HEK293 (cell line): ENCODE measurements at regions not wholly inside any gene's neighbourhood (a gene's known extent, or its start where the extent isn't known, plus 50 kb on each side); places are given as distances from the start of the nearest gene placed in this dataset.

Source experiments
- CTCF ChIA-PET: fragments of 350-600 bp; formaldehyde crosslinking; extraction: SDS; loops from one replicate; lab custom pipeline; 2021; ENCODE audit warnings: antibody characterized with exemption; lab: Yijun Ruan, JAX
- POLR2A ChIA-PET: fragments of 300-600 bp; formaldehyde crosslinking; extraction: SDS; loops from one replicate; lab custom pipeline; 2020; ENCODE audit warnings: antibody characterized with exemption, inconsistent platforms; lab: Yijun Ruan, JAX
- H3K27ac ChIP-seq: fragments of 200-500 bp; sonication (Bioruptor generic); 2 replicates; pipeline ENCODE4 v1.5.1; 2014; ENCODE audit warnings: low read depth, low read length, control low read depth, inconsistent platforms; ENCODE audit errors: extremely low read depth
- H3K36me3 ChIP-seq, 2 experiments: fragments of 200-500 bp in 1 of 2; sonication (Bioruptor generic) in 1 of 2; 1 replicate in 1 of 2; 2 replicates in 1 of 2; pipeline ENCODE4 v1.5.1; 2014 to 2017; ENCODE audit warnings: inconsistent platforms in 2 of 2, low read length in 2 of 2; ENCODE audit not compliant: control insufficient read depth in 2 of 2, insufficient read depth in 1 of 2
- H3K4me1 ChIP-seq: fragments of 200-500 bp; sonication (Bioruptor generic); 2 replicates; pipeline ENCODE4 v1.5.1; 2014; ENCODE audit warnings: mild to moderate bottlenecking, low read length, inconsistent platforms; ENCODE audit not compliant: control insufficient read depth, insufficient read depth
- H3K4me3 ChIP-seq: 2 replicates; pipeline ENCODE4 v1.5.1; 2011; ENCODE audit warnings: low read depth, mild to moderate bottlenecking, control low read depth, low read length, moderate library complexity
- H3K9me3 ChIP-seq: fragments of 200-500 bp; sonication (Bioruptor generic); 2 replicates; pipeline ENCODE4 v1.5.1; 2014; ENCODE audit warnings: low read depth, low read length, inconsistent platforms; ENCODE audit not compliant: control insufficient read depth, insufficient read depth
- GLIS2 ChIP-seq: fragments of 450-650 bp; formaldehyde crosslinking; IDR thresholded peaks from 2 replicates; pipeline ENCODE4 v1.5.1; 2016; ENCODE audit warnings: missing biosample characterization, missing genetic modification characterization
- HOXC10 ChIP-seq: sonication (generic); formaldehyde crosslinking; IDR thresholded peaks from 2 replicates; pipeline ENCODE4 v1.8.1; 2023; ENCODE audit warnings: mild to moderate bottlenecking, missing genetic modification reagents
- SP2 ChIP-seq: fragments of 450-650 bp; formaldehyde crosslinking; IDR thresholded peaks from 2 replicates; pipeline ENCODE4 v1.5.1; 2016; ENCODE audit warnings: missing biosample characterization, missing genetic modification characterization
- SP3 ChIP-seq: fragments of 450-650 bp; formaldehyde crosslinking; IDR thresholded peaks from 2 replicates; pipeline ENCODE4 v1.5.1; 2016; ENCODE audit warnings: missing biosample characterization, missing genetic modification characterization
- TCF7L2 ChIP-seq: IDR thresholded peaks from 2 replicates; pipeline ENCODE4 v1.6.1; 2011; ENCODE audit warnings: low read depth, mild to moderate bottlenecking, inconsistent platforms, low read length, moderate library complexity, borderline replicate concordance
- YY2 ChIP-seq: fragments of 450-650 bp; formaldehyde crosslinking; IDR thresholded peaks from 2 replicates; pipeline ENCODE4 v1.5.1; 2016; ENCODE audit warnings: missing biosample characterization, missing genetic modification characterization
- ZFP41 ChIP-seq: fragments of 450-650 bp; formaldehyde crosslinking; IDR thresholded peaks from 2 replicates; pipeline ENCODE4 v1.5.1; 2016; ENCODE audit warnings: missing biosample characterization, missing genetic modification characterization, borderline replicate concordance
- ZFP69B ChIP-seq: fragments of 450-650 bp; formaldehyde crosslinking; IDR thresholded peaks from 2 replicates; pipeline ENCODE4 v1.5.1; 2016; ENCODE audit warnings: missing biosample characterization, missing genetic modification characterization
- ZNF23 ChIP-seq: fragments of 450-650 bp; formaldehyde crosslinking; IDR thresholded peaks from 2 replicates; pipeline ENCODE4 v1.5.1; 2016; ENCODE audit warnings: missing biosample characterization, missing genetic modification characterization, borderline replicate concordance
- ZNF416 ChIP-seq: fragments of 450-650 bp; formaldehyde crosslinking; IDR thresholded peaks from 2 replicates; pipeline ENCODE4 v1.5.1; 2016; ENCODE audit warnings: missing biosample characterization, missing genetic modification characterization
- ZNF548 ChIP-seq: fragments of 450-650 bp; formaldehyde crosslinking; IDR thresholded peaks from 2 replicates; pipeline ENCODE4 v1.5.1; 2016; ENCODE audit warnings: missing biosample characterization, missing genetic modification characterization
- ZNF677 ChIP-seq: fragments of 450-650 bp; IDR thresholded peaks from 2 replicates; pipeline ENCODE4 v1.5.0; 2018; ENCODE audit warnings: missing biosample characterization, mild to moderate bottlenecking, missing genetic modification characterization, moderate library complexity
- ZNF830 ChIP-seq: fragments of 450-650 bp; IDR thresholded peaks from 2 replicates; pipeline ENCODE4 v1.5.0; 2018; ENCODE audit warnings: missing biosample characterization, missing genetic modification characterization, low read depth, mild to moderate bottlenecking, moderate library complexity
- ZSCAN16 ChIP-seq: fragments of 450-650 bp; formaldehyde crosslinking; IDR thresholded peaks from 2 replicates; pipeline ENCODE4 v1.5.1; 2016; ENCODE audit warnings: missing biosample characterization, missing genetic modification characterization
- ZSCAN30 ChIP-seq: fragments of 450-650 bp; IDR thresholded peaks from 2 replicates; pipeline ENCODE4 v1.5.1; 2018; ENCODE audit warnings: missing biosample characterization, mild to moderate bottlenecking, missing genetic modification characterization, moderate library complexity
- TF ChIP-seq, protein P1 (sequence below): fragments of 450-650 bp; formaldehyde crosslinking; IDR thresholded peaks from 2 replicates; pipeline ENCODE4 v1.5.1; 2016; ENCODE audit warnings: missing biosample characterization, missing genetic modification characterization, low read depth
- TF ChIP-seq, protein P2 (sequence below): fragments of 450-650 bp; formaldehyde crosslinking; IDR thresholded peaks from 2 replicates; pipeline ENCODE4 v1.5.1; 2016; ENCODE audit warnings: missing biosample characterization, missing genetic modification characterization
- TF ChIP-seq, protein P3 (sequence below): fragments of 450-650 bp; formaldehyde crosslinking; IDR thresholded peaks from 2 replicates; pipeline ENCODE4 v1.5.1; 2016; ENCODE audit warnings: missing biosample characterization, missing genetic modification characterization
- TF ChIP-seq, protein P4 (sequence below): fragments of 450-650 bp; formaldehyde crosslinking; IDR thresholded peaks from 2 replicates; pipeline ENCODE4 v1.5.1; 2016; ENCODE audit warnings: missing biosample characterization, missing genetic modification characterization
- TF ChIP-seq, protein P5 (sequence below): fragments of 450-650 bp; formaldehyde crosslinking; IDR thresholded peaks from 2 replicates; pipeline ENCODE4 v1.5.1; 2016; ENCODE audit warnings: missing biosample characterization, missing genetic modification characterization
- TF ChIP-seq, protein P6 (sequence below): fragments of 450-650 bp; formaldehyde crosslinking; IDR thresholded peaks from 2 replicates; pipeline ENCODE4 v1.5.1; 2016; ENCODE audit warnings: missing biosample characterization, missing genetic modification characterization

DNA sequence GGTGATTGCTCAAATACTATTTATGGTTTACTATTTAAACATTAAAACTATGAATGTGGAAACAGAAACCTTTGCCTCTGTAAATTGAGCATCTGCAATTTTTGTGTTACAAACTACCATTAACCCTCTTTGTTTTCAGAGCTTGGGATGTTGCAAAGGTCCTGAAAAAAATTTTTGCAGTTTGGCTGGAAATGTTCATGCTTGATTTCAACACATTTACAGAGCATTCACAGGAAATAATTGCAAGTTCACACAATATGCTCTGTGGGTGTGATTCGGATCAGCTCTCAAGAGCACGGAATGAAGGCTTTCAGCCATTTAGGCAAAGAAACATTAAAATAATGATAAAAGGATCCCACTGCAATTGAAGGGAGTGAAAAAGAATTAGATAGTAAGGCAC, 232.9 kb downstream of the ATP23 start:
- no peak overlapping the region for H3K4me3 ChIP-seq
- no peak overlapping the region for H3K27ac ChIP-seq
- CTCF ChIA-PET: interaction anchor here (0.7 kb wide), 1 partner anchor 86 kb away, joined by 3 read pairs; no protein-coding TSS in a partner anchor
- no peaks in the 10 kb centered on the region for H3K4me1 ChIP-seq
- no peaks in the 10 kb centered on the region for H3K36me3 ChIP-seq
- no peaks in the 10 kb centered on the region for H3K9me3 ChIP-seq
- TF ChIP-seq ZSCAN16 (tag by site-specific recombination) (no peak), TCF7L2 (no peak), HOXC10 (CRISPR knock-in tag) (no peak), SP3 (no peak), ZSCAN30 (tag by site-specific recombination) (no peak), GLIS2 (tag by site-specific recombination) (no peak), YY2 (no peak), ZNF677 (no peak)
- TF ChIP-seq, protein P1, sequence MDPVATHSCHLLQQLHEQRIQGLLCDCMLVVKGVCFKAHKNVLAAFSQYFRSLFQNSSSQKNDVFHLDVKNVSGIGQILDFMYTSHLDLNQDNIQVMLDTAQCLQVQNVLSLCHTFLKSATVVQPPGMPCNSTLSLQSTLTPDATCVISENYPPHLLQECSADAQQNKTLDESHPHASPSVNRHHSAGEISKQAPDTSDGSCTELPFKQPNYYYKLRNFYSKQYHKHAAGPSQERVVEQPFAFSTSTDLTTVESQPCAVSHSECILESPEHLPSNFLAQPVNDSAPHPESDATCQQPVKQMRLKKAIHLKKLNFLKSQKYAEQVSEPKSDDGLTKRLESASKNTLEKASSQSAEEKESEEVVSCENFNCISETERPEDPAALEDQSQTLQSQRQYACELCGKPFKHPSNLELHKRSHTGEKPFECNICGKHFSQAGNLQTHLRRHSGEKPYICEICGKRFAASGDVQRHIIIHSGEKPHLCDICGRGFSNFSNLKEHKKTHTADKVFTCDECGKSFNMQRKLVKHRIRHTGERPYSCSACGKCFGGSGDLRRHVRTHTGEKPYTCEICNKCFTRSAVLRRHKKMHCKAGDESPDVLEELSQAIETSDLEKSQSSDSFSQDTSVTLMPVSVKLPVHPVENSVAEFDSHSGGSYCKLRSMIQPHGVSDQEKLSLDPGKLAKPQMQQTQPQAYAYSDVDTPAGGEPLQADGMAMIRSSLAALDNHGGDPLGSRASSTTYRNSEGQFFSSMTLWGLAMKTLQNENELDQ (tag by site-specific recombination): no peak
- TF ChIP-seq, protein P2, sequence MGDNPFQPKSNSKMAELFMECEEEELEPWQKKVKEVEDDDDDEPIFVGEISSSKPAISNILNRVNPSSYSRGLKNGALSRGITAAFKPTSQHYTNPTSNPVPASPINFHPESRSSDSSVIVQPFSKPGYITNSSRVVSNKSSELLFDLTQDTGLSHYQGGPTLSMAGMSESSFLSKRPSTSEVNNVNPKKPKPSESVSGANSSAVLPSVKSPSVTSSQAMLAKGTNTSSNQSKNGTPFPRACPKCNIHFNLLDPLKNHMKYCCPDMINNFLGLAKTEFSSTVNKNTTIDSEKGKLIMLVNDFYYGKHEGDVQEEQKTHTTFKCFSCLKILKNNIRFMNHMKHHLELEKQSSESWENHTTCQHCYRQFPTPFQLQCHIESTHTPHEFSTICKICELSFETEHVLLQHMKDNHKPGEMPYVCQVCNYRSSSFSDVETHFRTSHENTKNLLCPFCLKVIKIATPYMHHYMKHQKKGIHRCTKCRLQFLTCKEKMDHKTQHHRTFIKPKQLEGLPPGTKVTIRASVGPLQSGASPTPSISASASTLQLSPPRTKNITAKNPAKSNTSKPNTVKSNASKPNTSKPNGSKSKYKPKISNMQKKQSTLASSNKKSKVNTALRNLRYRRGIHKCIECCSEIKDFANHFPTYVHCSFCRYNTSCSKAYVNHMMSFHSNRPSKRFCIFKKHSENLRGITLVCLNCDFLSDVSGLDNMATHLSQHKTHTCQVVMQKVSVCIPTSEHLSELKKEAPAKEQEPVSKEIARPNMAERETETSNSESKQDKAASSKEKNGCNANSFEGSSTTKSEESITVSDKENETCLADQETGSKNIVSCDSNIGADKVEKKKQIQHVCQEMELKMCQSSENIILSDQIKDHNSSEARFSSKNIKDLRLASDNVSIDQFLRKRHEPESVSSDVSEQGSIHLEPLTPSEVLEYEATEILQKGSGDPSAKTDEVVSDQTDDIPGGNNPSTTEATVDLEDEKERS (tag by site-specific recombination): no peak
- TF ChIP-seq, protein P3, sequence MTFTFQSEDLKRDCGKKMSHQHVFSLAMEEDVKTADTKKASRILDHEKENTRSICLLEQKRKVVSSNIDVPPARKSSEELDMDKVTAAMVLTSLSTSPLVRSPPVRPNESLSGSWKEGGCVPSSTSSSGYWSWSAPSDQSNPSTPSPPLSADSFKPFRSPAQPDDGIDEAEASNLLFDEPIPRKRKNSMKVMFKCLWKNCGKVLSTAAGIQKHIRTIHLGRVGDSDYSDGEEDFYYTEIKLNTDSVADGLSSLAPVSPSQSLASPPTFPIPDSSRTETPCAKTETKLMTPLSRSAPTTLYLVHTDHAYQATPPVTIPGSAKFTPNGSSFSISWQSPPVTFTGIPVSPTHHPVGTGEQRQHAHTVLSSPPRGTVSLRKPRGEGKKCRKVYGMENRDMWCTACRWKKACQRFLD (tag by site-specific recombination): no peak
- TF ChIP-seq, all 188 proteins: peak for 0
- POLR2A ChIA-PET: no interaction called here

DNA sequence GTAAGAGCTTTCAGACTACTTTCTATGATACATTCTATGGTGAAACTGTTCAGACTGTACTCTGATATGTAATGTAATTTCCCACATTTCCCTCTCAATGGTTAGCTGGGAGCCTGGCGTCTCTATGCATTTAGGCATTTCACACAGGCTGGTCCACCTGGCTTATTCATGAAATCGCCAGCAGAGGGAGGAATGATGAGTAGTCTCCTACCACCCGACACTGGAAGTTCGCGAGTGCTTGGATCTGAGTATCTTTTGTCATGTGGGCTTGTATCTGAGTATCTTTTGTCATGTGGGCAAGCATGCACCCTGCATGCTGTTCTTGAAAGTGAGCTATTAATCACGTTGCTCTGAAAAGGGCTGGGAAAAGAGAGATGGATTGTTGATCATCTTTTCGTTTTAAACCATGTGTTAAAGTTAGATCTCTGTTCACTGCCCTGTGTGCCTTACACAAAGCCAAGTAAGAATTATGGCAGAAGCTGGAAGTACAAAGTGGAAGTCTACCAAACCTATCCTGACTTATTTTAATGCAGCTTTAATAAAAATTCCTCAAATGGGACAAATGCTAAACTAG, 235.0 kb downstream of the ATP23 start:
- no peak overlapping the region for H3K4me3 ChIP-seq
- no peak overlapping the region for H3K27ac ChIP-seq
- H3K36me3 ChIP-seq: no peaks in the 10 kb centered on the region
- TF ChIP-seq ZNF830: no peak
- TF ChIP-seq, protein P4, sequence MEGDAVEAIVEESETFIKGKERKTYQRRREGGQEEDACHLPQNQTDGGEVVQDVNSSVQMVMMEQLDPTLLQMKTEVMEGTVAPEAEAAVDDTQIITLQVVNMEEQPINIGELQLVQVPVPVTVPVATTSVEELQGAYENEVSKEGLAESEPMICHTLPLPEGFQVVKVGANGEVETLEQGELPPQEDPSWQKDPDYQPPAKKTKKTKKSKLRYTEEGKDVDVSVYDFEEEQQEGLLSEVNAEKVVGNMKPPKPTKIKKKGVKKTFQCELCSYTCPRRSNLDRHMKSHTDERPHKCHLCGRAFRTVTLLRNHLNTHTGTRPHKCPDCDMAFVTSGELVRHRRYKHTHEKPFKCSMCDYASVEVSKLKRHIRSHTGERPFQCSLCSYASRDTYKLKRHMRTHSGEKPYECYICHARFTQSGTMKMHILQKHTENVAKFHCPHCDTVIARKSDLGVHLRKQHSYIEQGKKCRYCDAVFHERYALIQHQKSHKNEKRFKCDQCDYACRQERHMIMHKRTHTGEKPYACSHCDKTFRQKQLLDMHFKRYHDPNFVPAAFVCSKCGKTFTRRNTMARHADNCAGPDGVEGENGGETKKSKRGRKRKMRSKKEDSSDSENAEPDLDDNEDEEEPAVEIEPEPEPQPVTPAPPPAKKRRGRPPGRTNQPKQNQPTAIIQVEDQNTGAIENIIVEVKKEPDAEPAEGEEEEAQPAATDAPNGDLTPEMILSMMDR: 0 out of 2 replicates have a peak, but pooled peaks have one; percentile 7
- H3K4me1 ChIP-seq: no peaks in the 10 kb centered on the region
- no peaks in the 10 kb centered on the region for H3K9me3 ChIP-seq
- ChIA-PET POLR2A (no interaction called here), CTCF (interaction anchor here (0.6 to 1.8 kb wide), 13 partner anchors 9 to 991 kb away, joined by 3 to 6 read pairs (median 4); no protein-coding TSS in a partner anchor)

DNA sequence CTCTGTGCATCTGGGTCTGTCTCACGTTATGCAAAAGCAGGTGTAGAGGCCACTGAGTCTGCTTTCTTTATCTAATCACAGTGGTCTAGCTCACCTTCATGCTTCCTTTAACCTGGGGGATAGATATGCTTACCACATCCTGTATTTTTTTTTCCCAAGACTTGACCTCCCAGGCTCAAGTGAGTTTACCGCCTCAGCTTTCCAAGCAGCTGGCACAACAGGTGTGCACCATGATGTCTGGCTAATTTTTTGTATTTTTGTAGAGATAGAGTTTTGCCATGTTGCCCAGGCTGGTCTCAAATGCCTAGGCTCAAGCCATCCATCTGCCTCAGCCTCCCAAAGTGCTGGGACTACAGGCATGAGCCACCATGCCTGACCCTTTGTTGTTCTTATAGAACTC, 236.0 kb downstream of the ATP23 start:
- H3K4me3 ChIP-seq: no peak overlapping the region
- H3K36me3 ChIP-seq: no peaks in the 10 kb centered on the region
- no peaks in the 10 kb centered on the region for H3K4me1 ChIP-seq
- POLR2A ChIA-PET: no interaction called here
- no peaks in the 10 kb centered on the region for H3K9me3 ChIP-seq
- H3K27ac ChIP-seq: no peak overlapping the region
- CTCF ChIA-PET: interaction anchor here (1.3 kb wide), 1 partner anchor 194 kb away, joined by 4 read pairs; no protein-coding TSS in a partner anchor
- TF ChIP-seq ZNF23 (tag by site-specific recombination) (no peak), SP2 (tag by site-specific recombination) (no peak), ZNF548 (tag by site-specific recombination) (no peak), ZFP41 (tag by site-specific recombination) (no peak), ZFP69B (tag by site-specific recombination) (no peak), ZNF416 (no peak)
- TF ChIP-seq, protein P5, sequence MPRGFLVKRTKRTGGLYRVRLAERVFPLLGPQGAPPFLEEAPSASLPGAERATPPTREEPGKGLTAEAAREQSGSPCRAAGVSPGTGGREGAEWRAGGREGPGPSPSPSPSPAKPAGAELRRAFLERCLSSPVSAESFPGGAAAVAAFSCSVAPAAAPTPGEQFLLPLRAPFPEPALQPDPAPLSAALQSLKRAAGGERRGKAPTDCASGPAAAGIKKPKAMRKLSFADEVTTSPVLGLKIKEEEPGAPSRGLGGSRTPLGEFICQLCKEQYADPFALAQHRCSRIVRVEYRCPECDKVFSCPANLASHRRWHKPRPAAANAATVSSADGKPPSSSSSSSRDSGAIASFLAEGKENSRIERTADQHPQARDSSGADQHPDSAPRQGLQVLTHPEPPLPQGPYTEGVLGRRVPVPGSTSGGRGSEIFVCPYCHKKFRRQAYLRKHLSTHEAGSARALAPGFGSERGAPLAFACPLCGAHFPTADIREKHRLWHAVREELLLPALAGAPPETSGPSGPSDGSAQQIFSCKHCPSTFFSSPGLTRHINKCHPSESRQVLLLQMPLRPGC (tag by site-specific recombination): no peak
- TF ChIP-seq, protein P6, sequence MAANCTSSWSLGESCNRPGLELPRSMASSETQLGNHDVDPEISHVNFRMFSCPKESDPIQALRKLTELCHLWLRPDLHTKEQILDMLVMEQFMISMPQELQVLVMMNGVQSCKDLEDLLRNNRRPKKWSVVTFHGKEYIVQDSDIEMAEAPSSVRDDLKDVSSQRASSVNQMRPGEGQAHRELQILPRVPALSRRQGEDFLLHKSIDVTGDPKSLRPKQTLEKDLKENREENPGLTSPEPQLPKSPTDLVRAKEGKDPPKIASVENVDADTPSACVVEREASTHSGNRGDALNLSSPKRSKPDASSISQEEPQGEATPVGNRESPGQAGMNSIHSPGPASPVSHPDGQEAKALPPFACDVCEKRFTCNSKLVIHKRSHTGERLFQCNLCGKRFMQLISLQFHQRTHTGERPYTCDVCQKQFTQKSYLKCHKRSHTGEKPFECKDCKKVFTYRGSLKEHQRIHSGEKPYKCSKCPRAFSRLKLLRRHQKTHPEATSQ: no peak
